ENCODE measurements at regions not wholly inside any gene's neighbourhood (a gene's known extent, or its start where the extent isn't known, plus 50 kb on each side); places are given as distances from the start of the nearest gene placed in this dataset.

- Histone ChIP-seq H3K9me3 (ENCODE audit: control insufficient read depth, low read depth, low read length) (no peaks in the 10 kb centered on the region), H3K27ac (ENCODE audit: low read length) (no peak overlapping the region), H3K27me3 (ENCODE audit: control insufficient read depth, insufficient read depth, low read length) (no peaks in the 10 kb centered on the region), H3K4me3 (ENCODE audit: low read length) (no peak overlapping the region), H3K4me1 (ENCODE audit: control insufficient read depth, low read depth, low read length) (no peaks in the 10 kb centered on the region), H3K9ac (ENCODE audit: low read length) (no peak overlapping the region), H3K36me3 (ENCODE audit: control insufficient read depth, low read depth, low read length) (no peaks in the 10 kb centered on the region)
These were observed 329.4 kb downstream of the ELAVL2 start for GRCh38 chr9:23496489-23497136.

GRCh38 chr9:23497137-23497504 lies 328.9 kb downstream of the ELAVL2 start:
- H3K27ac ChIP-seq (ENCODE audit: low read length): no peak overlapping the region
- no peaks in the 10 kb centered on the region for H3K4me1 ChIP-seq (ENCODE audit: control insufficient read depth, low read depth, low read length)
- no peaks in the 10 kb centered on the region for H3K36me3 ChIP-seq (ENCODE audit: control insufficient read depth, low read depth, low read length)
- H3K9ac ChIP-seq (ENCODE audit: low read length): no peak overlapping the region
- no peaks in the 10 kb centered on the region for H3K9me3 ChIP-seq (ENCODE audit: control insufficient read depth, low read depth, low read length)
- no peaks in the 10 kb centered on the region for H3K27me3 ChIP-seq (ENCODE audit: control insufficient read depth, insufficient read depth, low read length)
- no peak overlapping the region for H3K4me3 ChIP-seq (ENCODE audit: low read length)

- H3K4me1 ChIP-seq (ENCODE audit: control insufficient read depth, low read depth, low read length): no peaks in the 10 kb centered on the region
- no peak overlapping the region for H3K9ac ChIP-seq (ENCODE audit: low read length)
- no peak overlapping the region for H3K27ac ChIP-seq (ENCODE audit: low read length)
- no peaks in the 10 kb centered on the region for H3K36me3 ChIP-seq (ENCODE audit: control insufficient read depth, low read depth, low read length)
- H3K4me3 ChIP-seq (ENCODE audit: low read length): no peak overlapping the region
- H3K27me3 ChIP-seq (ENCODE audit: control insufficient read depth, insufficient read depth, low read length): no peaks in the 10 kb centered on the region
- no peaks in the 10 kb centered on the region for H3K9me3 ChIP-seq (ENCODE audit: control insufficient read depth, low read depth, low read length)
These were observed 324.0 kb downstream of the ELAVL2 start for GRCh38 chr9:23502004-23502403.

GRCh38 chr9:23522952-23523351 lies 303.1 kb downstream of the ELAVL2 start:
- no peak overlapping the region for H3K9ac ChIP-seq (ENCODE audit: low read length)
- H3K9me3 ChIP-seq (ENCODE audit: control insufficient read depth, low read depth, low read length): no peaks in the 10 kb centered on the region
- H3K4me3 ChIP-seq (ENCODE audit: low read length): no peak overlapping the region
- no peaks in the 10 kb centered on the region for H3K27me3 ChIP-seq (ENCODE audit: control insufficient read depth, insufficient read depth, low read length)
- H3K27ac ChIP-seq (ENCODE audit: low read length): no peak overlapping the region
- no peaks in the 10 kb centered on the region for H3K4me1 ChIP-seq (ENCODE audit: control insufficient read depth, low read depth, low read length)
- H3K36me3 ChIP-seq (ENCODE audit: control insufficient read depth, low read depth, low read length): no peaks in the 10 kb centered on the region

- H3K4me1 ChIP-seq (ENCODE audit: control insufficient read depth, low read depth, low read length): no peaks in the 10 kb centered on the region
- H3K4me3 ChIP-seq (ENCODE audit: low read length): no peak overlapping the region
- no peaks in the 10 kb centered on the region for H3K27me3 ChIP-seq (ENCODE audit: control insufficient read depth, insufficient read depth, low read length)
These were observed 301.4 kb downstream of the ELAVL2 start for GRCh38 chr9:23524607-23525155.

GRCh38 chr9:23526806-23527205 lies 299.2 kb downstream of the ELAVL2 start:
- H3K36me3 ChIP-seq (ENCODE audit: control insufficient read depth, low read depth, low read length): no peaks in the 10 kb centered on the region

More at GRCh38 chr9:23524607-23525155, 301.4 kb downstream of the ELAVL2 start:
- H3K27ac ChIP-seq (ENCODE audit: low read length): no peak overlapping the region
- no peaks in the 10 kb centered on the region for H3K36me3 ChIP-seq (ENCODE audit: control insufficient read depth, low read depth, low read length)
- H3K9ac ChIP-seq (ENCODE audit: low read length): no peak overlapping the region
- H3K9me3 ChIP-seq (ENCODE audit: control insufficient read depth, low read depth, low read length): no peaks in the 10 kb centered on the region

GRCh38 chr9:23532282-23532681 lies 293.8 kb downstream of the ELAVL2 start:
- no peak overlapping the region for H3K27ac ChIP-seq (ENCODE audit: low read length)
- peaks cover 8% of the 10 kb centered on the region for H3K4me1 ChIP-seq (ENCODE audit: control insufficient read depth, low read depth, low read length)
- no peak overlapping the region for H3K9ac ChIP-seq (ENCODE audit: low read length)
- H3K4me3 ChIP-seq (ENCODE audit: low read length): no peak overlapping the region
- peaks cover 12% of the 10 kb centered on the region for H3K27me3 ChIP-seq (ENCODE audit: control insufficient read depth, insufficient read depth, low read length)
- H3K9me3 ChIP-seq (ENCODE audit: control insufficient read depth, low read depth, low read length): no peaks in the 10 kb centered on the region
- H3K36me3 ChIP-seq (ENCODE audit: control insufficient read depth, low read depth, low read length): no peaks in the 10 kb centered on the region

More at GRCh38 chr9:23526806-23527205, 299.2 kb downstream of the ELAVL2 start:
- Histone ChIP-seq H3K27me3 (ENCODE audit: control insufficient read depth, insufficient read depth, low read length) (no peaks in the 10 kb centered on the region), H3K9ac (ENCODE audit: low read length) (no peak overlapping the region), H3K4me1 (ENCODE audit: control insufficient read depth, low read depth, low read length) (no peaks in the 10 kb centered on the region), H3K4me3 (ENCODE audit: low read length) (no peak overlapping the region), H3K27ac (ENCODE audit: low read length) (no peak overlapping the region), H3K9me3 (ENCODE audit: control insufficient read depth, low read depth, low read length) (no peaks in the 10 kb centered on the region)

- H3K9me3 ChIP-seq (ENCODE audit: control insufficient read depth, low read depth, low read length): no peaks in the 10 kb centered on the region
- peaks cover 35% of the 10 kb centered on the region for H3K27me3 ChIP-seq (ENCODE audit: control insufficient read depth, insufficient read depth, low read length)
- H3K36me3 ChIP-seq (ENCODE audit: control insufficient read depth, low read depth, low read length): no peaks in the 10 kb centered on the region
- peaks cover 18% of the 10 kb centered on the region for H3K4me1 ChIP-seq (ENCODE audit: control insufficient read depth, low read depth, low read length)
- H3K9ac ChIP-seq (ENCODE audit: low read length): peak overlapping the region; percentile 15
- peak overlapping the region; percentile 74 for H3K4me3 ChIP-seq (ENCODE audit: low read length)
- no peak overlapping the region for H3K27ac ChIP-seq (ENCODE audit: low read length)
These were observed 288.6 kb downstream of the ELAVL2 start for GRCh38 chr9:23537192-23538066.

- no peak overlapping the region for H3K9ac ChIP-seq (ENCODE audit: low read length)
- H3K27ac ChIP-seq (ENCODE audit: low read length): no peak overlapping the region
- no peaks in the 10 kb centered on the region for H3K36me3 ChIP-seq (ENCODE audit: control insufficient read depth, low read depth, low read length)
- H3K9me3 ChIP-seq (ENCODE audit: control insufficient read depth, low read depth, low read length): no peaks in the 10 kb centered on the region
- H3K4me3 ChIP-seq (ENCODE audit: low read length): peak overlapping the region; percentile 74
- peaks cover 35% of the 10 kb centered on the region for H3K27me3 ChIP-seq (ENCODE audit: control insufficient read depth, insufficient read depth, low read length)
- peaks cover 18% of the 10 kb centered on the region for H3K4me1 ChIP-seq (ENCODE audit: control insufficient read depth, low read depth, low read length)
These were observed 288.0 kb downstream of the ELAVL2 start for GRCh38 chr9:23538067-23538402.

- Histone ChIP-seq H3K27me3 (ENCODE audit: control insufficient read depth, insufficient read depth, low read length) (peaks cover 35% of the 10 kb centered on the region), H3K4me3 (ENCODE audit: low read length) (peak overlapping the region; percentile 74), H3K9me3 (ENCODE audit: control insufficient read depth, low read depth, low read length) (no peaks in the 10 kb centered on the region), H3K27ac (ENCODE audit: low read length) (no peak overlapping the region), H3K4me1 (ENCODE audit: control insufficient read depth, low read depth, low read length) (peaks cover 21% of the 10 kb centered on the region), H3K9ac (ENCODE audit: low read length) (no peak overlapping the region), H3K36me3 (ENCODE audit: control insufficient read depth, low read depth, low read length) (no peaks in the 10 kb centered on the region)
These were observed 287.5 kb downstream of the ELAVL2 start for GRCh38 chr9:23538461-23539003.

GRCh38 chr9:23539311-23539710 lies 286.7 kb downstream of the ELAVL2 start:
- Histone ChIP-seq H3K4me1 (ENCODE audit: control insufficient read depth, low read depth, low read length) (peaks cover 21% of the 10 kb centered on the region), H3K4me3 (ENCODE audit: low read length) (no peak overlapping the region), H3K27me3 (ENCODE audit: control insufficient read depth, insufficient read depth, low read length) (peaks cover 35% of the 10 kb centered on the region), H3K9me3 (ENCODE audit: control insufficient read depth, low read depth, low read length) (no peaks in the 10 kb centered on the region), H3K9ac (ENCODE audit: low read length) (no peak overlapping the region), H3K27ac (ENCODE audit: low read length) (no peak overlapping the region), H3K36me3 (ENCODE audit: control insufficient read depth, low read depth, low read length) (no peaks in the 10 kb centered on the region)
